Peyer's patch (tissue), 4 donors: ENCODE measurements at regions not wholly inside any gene's neighbourhood (a gene's known extent, or its start where the extent isn't known, plus 50 kb on each side); places are given as distances from the start of the nearest gene placed in this dataset.

Source experiments
- CTCF ChIP-seq, 6 experiments: fragments of 450-650 bp in 4 of 6; fragments of 200-600 bp in 2 of 6; sonication (generic) in 1 of 6; IDR thresholded peaks; one replicate each; pipeline ENCODE4 v1.5.1; 2017 to 2019; ENCODE audit warnings: antibody characterized with exemption in 6 of 6, mild to moderate bottlenecking in 3 of 6, moderate library complexity in 1 of 6
- POLR2A ChIP-seq, 2 donors: fragments of 450-650 bp; IDR thresholded peaks; one replicate each; pipeline ENCODE4 v1.5.1; 2017; ENCODE audit warnings: antibody characterized with exemption in 2 of 2, mild to moderate bottlenecking in 2 of 2, moderate library complexity in 2 of 2

- TF ChIP-seq CTCF (IDR thresholded peaks at IDR 0.05) (peak in 3 of 6 experiments; percentile 23 to 29 (median 23)), POLR2A (IDR thresholded peaks at IDR 0.05) (no peak)
Observed at GRCh38 chr14:48398675-48399282, 723.4 kb upstream of the MDGA2 start.
